Smooth muscle cell (in vitro differentiated cells): ENCODE measurements at regions not wholly inside any gene's neighbourhood (a gene's known extent, or its start where the extent isn't known, plus 50 kb on each side); places are given as distances from the start of the nearest gene placed in this dataset.

Source experiments
- DNase-seq: peaks from one replicate; lab custom pipeline; 2025; ENCODE audit not compliant: unreplicated experiment; lab: John Stamatoyannopoulos, UW
- H2AFZ ChIP-seq: fragments of 200-600 bp; sonication (generic); 2 replicates; pipeline ENCODE4 v1.6.0; 2016; ENCODE audit warnings: antibody characterized with exemption, low read depth, mild to moderate bottlenecking
- H3F3A ChIP-seq: fragments of 200-600 bp; sonication (generic); 2 replicates; pipeline ENCODE4 v1.6.0; 2017; ENCODE audit warnings: antibody characterized with exemption, low read depth
- H3K27ac ChIP-seq: fragments of 200-600 bp; sonication (generic); 2 replicates; pipeline ENCODE4 v1.5.1; 2016; ENCODE audit warnings: low read depth, mild to moderate bottlenecking
- H3K27me3 ChIP-seq: fragments of 200-600 bp; sonication (generic); 2 replicates; pipeline ENCODE4 v1.6.1; 2016; ENCODE audit warnings: low read depth, mild to moderate bottlenecking
- H3K36me3 ChIP-seq: fragments of 200-600 bp; sonication (generic); 2 replicates; pipeline ENCODE4 v1.5.1; 2016; ENCODE audit warnings: low read depth
- H3K4me1 ChIP-seq: fragments of 200-600 bp; sonication (generic); 2 replicates; pipeline ENCODE4 v1.5.1; 2016; ENCODE audit warnings: low read depth
- H3K4me2 ChIP-seq: fragments of 200-600 bp; sonication (generic); 2 replicates; pipeline ENCODE4 v1.6.0; 2016; ENCODE audit warnings: mild to moderate bottlenecking
- H3K4me3 ChIP-seq: fragments of 200-600 bp; sonication (generic); 2 replicates; pipeline ENCODE4 v1.5.1; 2016; ENCODE audit warnings: mild to moderate bottlenecking
- H3K79me2 ChIP-seq: fragments of 200-600 bp; sonication (generic); 2 replicates; pipeline ENCODE4 v1.6.0; 2016; ENCODE audit warnings: low read depth, mild to moderate bottlenecking
- H3K9ac ChIP-seq: fragments of 200-600 bp; sonication (generic); 2 replicates; pipeline ENCODE4 v1.6.0; 2016; ENCODE audit warnings: low read depth
- H3K9me3 ChIP-seq: fragments of 200-600 bp; sonication (generic); replicated peaks from 2 replicates; pipeline ENCODE4 v1.5.1; 2016; ENCODE audit warnings: low read depth
- H4K20me1 ChIP-seq: fragments of 200-600 bp; sonication (generic); 2 replicates; pipeline ENCODE4 v1.6.0; 2016; ENCODE audit warnings: low read depth
- WGBS: methylation state at CpG from one replicate; pipeline ENCODE4 v1.1.7; 2016; ENCODE audit warnings: low lambda C conversion rate; 5-methylcytosine and 5-hydroxymethylcytosine counted together
- TF ChIP-seq, protein P1 (sequence below): fragments of 200-600 bp; sonication (generic); IDR thresholded peaks from 2 replicates; pipeline ENCODE4 v1.5.1; 2017; ENCODE audit warnings: borderline replicate concordance, mild to moderate bottlenecking, antibody characterized with exemption; ENCODE audit not compliant: insufficient read depth, poor library complexity, severe bottlenecking

DNA sequence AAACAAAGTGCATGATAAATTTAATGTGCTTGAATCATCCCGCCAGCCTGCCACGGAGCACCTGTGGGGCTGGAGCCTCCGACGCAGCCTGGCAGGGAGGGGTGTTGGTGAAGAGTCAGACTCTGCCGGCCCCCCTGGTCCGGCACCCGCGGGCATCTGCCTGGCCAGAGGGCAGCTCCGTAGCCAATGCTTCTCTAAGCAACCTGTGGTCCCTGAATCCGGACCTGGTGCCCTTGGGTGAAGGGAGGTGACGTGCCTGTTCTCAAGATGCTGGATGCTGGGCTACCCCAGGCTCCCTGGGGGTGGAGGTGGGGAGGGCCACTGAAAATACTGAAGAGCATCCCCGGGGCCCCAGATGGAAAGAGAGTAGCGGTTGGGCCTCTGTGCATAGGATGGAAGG is 158.6 kb upstream of the C14orf180 start:
- Histone ChIP-seq H4K20me1 (no peaks in the 10 kb centered on the region), H3F3A (no peaks in the 10 kb centered on the region), H3K27ac (no peak overlapping the region), H2AFZ (no peak overlapping the region), H3K27me3 (peaks cover 10% of the 10 kb centered on the region), H3K4me1 (peaks cover 21% of the 10 kb centered on the region), H3K4me3 (no peak overlapping the region), H3K9ac (no peak overlapping the region), H3K79me2 (no peaks in the 10 kb centered on the region), H3K4me2 (no peak overlapping the region), H3K36me3 (no peaks in the 10 kb centered on the region), H3K9me3 (no peaks in the 10 kb centered on the region)
- TF ChIP-seq, protein P1, sequence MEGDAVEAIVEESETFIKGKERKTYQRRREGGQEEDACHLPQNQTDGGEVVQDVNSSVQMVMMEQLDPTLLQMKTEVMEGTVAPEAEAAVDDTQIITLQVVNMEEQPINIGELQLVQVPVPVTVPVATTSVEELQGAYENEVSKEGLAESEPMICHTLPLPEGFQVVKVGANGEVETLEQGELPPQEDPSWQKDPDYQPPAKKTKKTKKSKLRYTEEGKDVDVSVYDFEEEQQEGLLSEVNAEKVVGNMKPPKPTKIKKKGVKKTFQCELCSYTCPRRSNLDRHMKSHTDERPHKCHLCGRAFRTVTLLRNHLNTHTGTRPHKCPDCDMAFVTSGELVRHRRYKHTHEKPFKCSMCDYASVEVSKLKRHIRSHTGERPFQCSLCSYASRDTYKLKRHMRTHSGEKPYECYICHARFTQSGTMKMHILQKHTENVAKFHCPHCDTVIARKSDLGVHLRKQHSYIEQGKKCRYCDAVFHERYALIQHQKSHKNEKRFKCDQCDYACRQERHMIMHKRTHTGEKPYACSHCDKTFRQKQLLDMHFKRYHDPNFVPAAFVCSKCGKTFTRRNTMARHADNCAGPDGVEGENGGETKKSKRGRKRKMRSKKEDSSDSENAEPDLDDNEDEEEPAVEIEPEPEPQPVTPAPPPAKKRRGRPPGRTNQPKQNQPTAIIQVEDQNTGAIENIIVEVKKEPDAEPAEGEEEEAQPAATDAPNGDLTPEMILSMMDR = no peak
- no peak for DNase-seq
- 87% methylated on average over 13 of the region's 13 CpGs for WGBS

DNA sequence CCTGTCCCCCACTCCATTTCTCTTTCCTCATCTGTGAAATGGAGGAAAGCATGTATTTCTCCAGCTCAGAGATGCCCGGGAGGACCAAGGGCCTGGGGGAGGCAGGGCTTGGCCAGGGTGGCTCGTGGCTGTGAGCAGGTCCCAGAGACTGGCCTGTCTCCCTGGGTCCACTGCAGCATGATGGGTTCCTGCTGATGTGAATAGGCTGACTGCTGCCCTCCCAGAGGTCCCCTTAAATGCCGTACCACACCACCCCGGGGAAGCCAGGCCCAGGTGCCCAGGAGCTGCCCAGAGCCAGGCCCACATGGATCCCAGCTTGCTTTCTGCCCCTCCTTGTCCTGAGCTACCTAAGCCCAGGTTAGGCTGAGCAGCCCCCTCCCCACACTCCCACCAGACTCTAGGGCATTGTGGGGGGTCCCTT is 158.2 kb upstream of the C14orf180 start:
- Histone ChIP-seq H2AFZ (no peak overlapping the region), H3K27me3 (peaks cover 6% of the 10 kb centered on the region), H3K4me1 (peaks cover 21% of the 10 kb centered on the region), H3K4me2 (no peak overlapping the region), H3K4me3 (no peak overlapping the region), H3K9me3 (no peaks in the 10 kb centered on the region), H3K9ac (no peak overlapping the region), H3K79me2 (no peaks in the 10 kb centered on the region), H3F3A (no peaks in the 10 kb centered on the region), H3K27ac (no peak overlapping the region), H4K20me1 (no peaks in the 10 kb centered on the region), H3K36me3 (no peaks in the 10 kb centered on the region)
- 90% methylated on average over 4 of the region's 4 CpGs for WGBS
- TF ChIP-seq, protein P1 = no peak
- no peak for DNase-seq

DNA sequence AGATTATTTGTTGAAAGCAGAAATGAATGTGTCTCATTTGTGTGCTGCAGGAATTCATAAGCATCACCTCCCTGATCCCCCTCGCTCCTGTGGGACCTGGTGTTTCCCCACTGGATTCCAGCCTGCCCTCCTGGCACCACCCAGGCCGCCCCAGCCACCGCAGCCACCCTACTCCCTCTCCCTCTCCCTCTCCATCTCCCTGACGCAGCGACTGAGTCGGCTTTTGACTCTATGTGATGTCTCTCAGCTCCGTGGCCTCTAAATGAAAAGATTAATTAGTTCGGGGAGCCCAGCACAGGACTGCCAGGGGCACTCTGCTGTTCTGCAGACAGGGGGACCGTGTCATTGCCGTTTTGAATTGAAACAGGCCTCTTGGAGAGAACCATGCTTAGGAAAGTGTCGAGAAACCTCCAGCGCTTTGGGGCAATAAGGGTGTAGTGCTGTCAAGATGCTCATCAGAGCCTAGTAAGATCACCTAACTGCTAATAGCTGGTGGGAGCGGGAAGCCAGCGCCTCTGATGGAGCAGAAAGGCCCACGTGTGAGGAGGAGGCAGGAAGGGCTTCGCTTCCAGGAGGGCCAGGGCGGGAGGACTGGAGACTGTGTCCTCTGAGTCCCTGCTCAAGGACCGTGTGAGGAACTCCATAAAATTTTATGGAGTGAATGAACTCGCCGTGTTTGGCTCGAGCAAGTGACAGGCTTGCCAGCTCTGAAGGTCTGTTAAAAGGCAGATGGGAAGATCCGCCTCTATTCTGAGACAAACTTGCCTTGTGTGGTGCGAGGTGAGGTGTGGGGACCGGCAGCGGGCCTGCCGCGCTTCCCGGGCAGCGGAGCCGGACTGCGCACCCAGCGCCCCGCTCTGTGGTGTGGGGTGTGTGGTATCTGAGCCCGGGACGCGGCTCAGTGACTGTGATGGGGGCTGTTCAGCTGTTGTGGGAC is 157.4 kb upstream of the C14orf180 start:
- Histone ChIP-seq H3K79me2 (no peaks in the 10 kb centered on the region), H3K9ac (no peak overlapping the region), H3K36me3 (no peaks in the 10 kb centered on the region), H3K27ac (no peak overlapping the region), H3F3A (no peaks in the 10 kb centered on the region), H4K20me1 (no peaks in the 10 kb centered on the region), H3K9me3 (no peaks in the 10 kb centered on the region), H3K27me3 (no peaks in the 10 kb centered on the region), H3K4me2 (no peak overlapping the region), H3K4me1 (peaks cover 21% of the 10 kb centered on the region), H3K4me3 (no peak overlapping the region), H2AFZ (no peak overlapping the region)
- TF ChIP-seq, protein P1 = no peak
- WGBS = 87% methylated on average over 36 of the region's 36 CpGs
- no peak for DNase-seq
